Jurkat, Clone E6-1 (cell line): ENCODE measurements at regions not wholly inside any gene's neighbourhood (a gene's known extent, or its start where the extent isn't known, plus 50 kb on each side); places are given as distances from the start of the nearest gene placed in this dataset.

Experiments
- DNase-seq: peaks from one replicate; pipeline ENCODE4 v3.0.0-alpha.2; 2011; ENCODE audit warnings: low read depth, low spot score
- H3K4me3 ChIP-seq: 2 replicates; pipeline ENCODE4 v1.5.1; 2011; ENCODE audit warnings: mild to moderate bottlenecking, low read length, control low read depth, moderate library complexity

- no peak overlapping the region for H3K4me3 ChIP-seq
Observed at GRCh38 chr14:76599141-76599540, 162.1 kb upstream of the VASH1 start.

GRCh38 chr14:76599559-76600287 lies 161.5 kb upstream of the VASH1 start:
- DNase-seq = no peak

More at GRCh38 chr14:76599141-76599540, 162.1 kb upstream of the VASH1 start:
- no peak for DNase-seq

GRCh38 chr14:76603713-76604112 lies 157.6 kb upstream of the VASH1 start:
- H3K4me3 ChIP-seq = no peak overlapping the region
- DNase-seq = no peak

More at GRCh38 chr14:76599559-76600287, 161.5 kb upstream of the VASH1 start:
- H3K4me3 ChIP-seq = no peak overlapping the region

- no peak for DNase-seq
- no peak overlapping the region for H3K4me3 ChIP-seq
Observed at GRCh38 chr14:76607510-76607909, 153.8 kb upstream of the VASH1 start.

- no peak overlapping the region for H3K4me3 ChIP-seq
Observed at GRCh38 chr14:76612654-76613053, 148.6 kb upstream of the VASH1 start.

GRCh38 chr14:76613616-76614015 lies 147.7 kb upstream of the VASH1 start:
- no peak for DNase-seq
- H3K4me3 ChIP-seq = no peak overlapping the region

More at GRCh38 chr14:76612654-76613053, 148.6 kb upstream of the VASH1 start:
- no peak for DNase-seq

- H3K4me3 ChIP-seq = no peak overlapping the region
- DNase-seq = no peak
Observed at GRCh38 chr14:76615331-76615730, 145.9 kb upstream of the VASH1 start.

- H3K4me3 ChIP-seq = no peak overlapping the region
- DNase-seq = no peak
Observed at GRCh38 chr14:76617440-76617839, 143.8 kb upstream of the VASH1 start.

- no peak for DNase-seq
- H3K4me3 ChIP-seq = no peak overlapping the region
Observed at GRCh38 chr14:76636602-76637001, 124.7 kb upstream of the VASH1 start.

- no peak for DNase-seq
Observed at GRCh38 chr14:76638841-76639240, 122.4 kb upstream of the VASH1 start.

GRCh38 chr14:76639606-76640229 lies 121.5 kb upstream of the VASH1 start:
- H3K4me3 ChIP-seq = no peak overlapping the region
- no peak for DNase-seq

More at GRCh38 chr14:76638841-76639240, 122.4 kb upstream of the VASH1 start:
- no peak overlapping the region for H3K4me3 ChIP-seq

GRCh38 chr14:76640923-76641395 lies 120.3 kb upstream of the VASH1 start:
- no peak for DNase-seq
- H3K4me3 ChIP-seq = no peak overlapping the region

GRCh38 chr14:76641541-76641940 lies 119.7 kb upstream of the VASH1 start:
- no peak for DNase-seq
- no peak overlapping the region for H3K4me3 ChIP-seq

- no peak for DNase-seq
- no peak overlapping the region for H3K4me3 ChIP-seq
Observed at GRCh38 chr14:76643887-76644286, 117.4 kb upstream of the VASH1 start.

- H3K4me3 ChIP-seq = no peak overlapping the region
- peak; percentile 7 for DNase-seq
Observed at GRCh38 chr14:76644855-76645518, 116.3 kb upstream of the VASH1 start.

GRCh38 chr14:76647697-76648298 lies 113.5 kb upstream of the VASH1 start:
- no peak overlapping the region for H3K4me3 ChIP-seq
- peak; percentile 42 for DNase-seq

GRCh38 chr14:76651410-76652055 lies 109.7 kb upstream of the VASH1 start:
- no peak overlapping the region for H3K4me3 ChIP-seq
- DNase-seq = no peak

- no peak overlapping the region for H3K4me3 ChIP-seq
- no peak for DNase-seq
Observed at GRCh38 chr14:76653875-76654572, 107.2 kb upstream of the VASH1 start.
